Stimulated activated CD4-positive, alpha-beta T cell treated with anti-CD3 and anti-CD28 coated beads, TNF-alpha, amount 100 ng/mL, for 24 hours (primary cell): ENCODE measurements at regions not wholly inside any gene's neighbourhood (a gene's known extent, or its start where the extent isn't known, plus 50 kb on each side); places are given as distances from the start of the nearest gene placed in this dataset.

Source experiments
- DNase-seq, 3 experiments: peaks; one replicate each; pipeline ENCODE4 v3.0.0-alpha.2; 2020; ENCODE audit warnings: low read depth in 3 of 3

- DNase-seq = no peak
These were observed 183.0 kb upstream of the CTBP2 start for GRCh38 chr10:125343118-125343925.

DNA sequence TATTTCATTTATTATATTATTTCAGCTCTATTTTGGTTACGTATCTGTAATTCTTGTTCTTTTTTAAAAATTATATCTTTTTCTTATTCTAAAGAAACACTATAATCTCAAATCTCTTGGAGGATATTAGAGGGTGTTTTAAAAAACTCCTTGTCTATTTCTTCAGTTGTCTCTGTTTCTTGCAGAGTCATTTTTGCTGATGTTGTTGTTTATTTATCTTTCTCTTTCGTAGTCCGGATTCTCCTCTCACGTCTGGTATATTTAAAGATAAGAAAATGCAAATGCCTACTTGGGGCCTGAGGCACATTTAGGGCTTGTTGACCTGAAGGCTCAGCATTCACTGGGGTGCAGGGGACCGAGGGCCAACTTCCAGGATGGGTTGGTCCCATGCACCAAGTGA lies 181.2 kb upstream of the CTBP2 start:
- DNase-seq = no peak

DNA sequence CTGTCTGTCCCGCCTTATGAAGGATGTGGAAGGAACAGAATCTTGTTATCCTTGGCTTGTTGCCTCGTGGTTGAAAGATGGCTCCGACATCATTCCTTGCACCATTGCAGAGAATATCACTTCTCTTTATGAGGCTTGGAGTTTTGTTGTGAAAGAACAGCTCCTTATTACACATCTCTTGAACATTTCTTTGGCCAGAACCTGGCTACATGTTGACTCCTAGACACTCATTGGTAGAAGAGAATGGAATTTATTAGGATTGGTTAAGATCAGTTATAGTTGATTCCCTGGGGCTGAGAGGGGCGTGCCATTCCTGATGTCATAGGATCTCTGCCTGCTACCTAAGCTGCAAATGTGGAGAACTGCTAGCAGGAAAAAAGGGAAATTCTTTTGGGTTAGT lies 180.5 kb upstream of the CTBP2 start:
- no peak for DNase-seq

GRCh38 chr10:125337510-125337909 lies 177.1 kb upstream of the CTBP2 start:
- DNase-seq = no peak

DNA sequence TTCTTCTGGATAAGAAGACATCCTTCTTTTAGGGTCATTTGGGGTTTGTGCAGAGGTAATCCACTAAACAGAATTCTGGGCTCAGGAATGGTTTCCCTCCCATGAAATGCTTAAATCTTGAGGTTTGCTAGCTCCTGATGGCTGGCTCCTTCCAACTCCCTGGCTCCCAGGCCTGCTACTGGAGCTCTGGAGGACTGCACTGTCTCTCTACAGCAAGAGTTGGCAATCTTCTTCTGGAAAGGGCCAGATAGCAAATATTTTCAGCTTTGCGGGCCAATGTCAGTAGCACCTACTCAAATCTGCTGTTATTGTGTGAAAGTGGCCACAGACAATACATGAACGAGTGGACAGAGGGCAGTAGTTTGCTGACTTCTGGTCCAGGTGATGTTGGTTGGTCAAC lies 174.2 kb upstream of the CTBP2 start:
- no peak for DNase-seq

- no peak for DNase-seq
These were observed 173.4 kb upstream of the CTBP2 start for GRCh38 chr10:125333769-125334168.

DNA sequence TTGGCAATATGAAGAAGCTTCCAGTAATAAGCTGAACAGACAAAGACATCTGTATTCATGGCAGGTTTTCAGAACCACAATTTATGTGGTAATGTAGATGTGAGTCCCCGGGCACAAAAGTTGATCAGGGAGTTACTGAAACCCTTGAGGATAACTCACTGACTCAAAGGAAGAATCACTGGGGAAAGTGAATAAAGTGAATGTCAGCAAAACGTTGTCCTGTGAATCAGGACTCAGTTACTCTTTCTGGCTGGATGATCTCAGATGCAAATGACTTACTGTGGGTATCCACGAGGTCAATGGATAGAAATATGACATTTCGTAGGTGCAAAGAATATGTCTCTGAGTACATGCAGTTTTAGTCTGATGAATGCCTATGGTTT lies 172.8 kb upstream of the CTBP2 start:
- no peak for DNase-seq

- DNase-seq = no peak
These were observed 172.3 kb upstream of the CTBP2 start for GRCh38 chr10:125332548-125333208.

DNA sequence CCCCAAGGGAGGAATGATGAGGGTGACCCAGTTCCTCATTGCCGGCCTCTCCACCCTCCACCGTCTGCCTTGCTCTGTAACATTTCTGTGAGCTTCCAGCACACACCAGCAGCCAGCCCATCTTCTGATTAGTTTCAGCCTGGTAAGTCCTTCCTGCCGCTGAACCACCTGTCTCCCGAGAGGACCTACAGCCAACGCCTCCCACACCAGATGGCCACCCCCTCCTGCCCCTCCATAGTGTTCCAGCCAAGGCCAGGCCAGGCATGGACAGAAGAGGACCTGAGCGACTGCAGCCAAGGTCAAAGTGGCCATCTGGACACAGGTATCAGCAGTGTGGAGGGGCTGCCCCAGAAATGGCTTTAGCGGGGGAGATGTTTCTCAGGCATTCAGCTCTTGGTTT lies 170.7 kb upstream of the CTBP2 start:
- DNase-seq = no peak

DNA sequence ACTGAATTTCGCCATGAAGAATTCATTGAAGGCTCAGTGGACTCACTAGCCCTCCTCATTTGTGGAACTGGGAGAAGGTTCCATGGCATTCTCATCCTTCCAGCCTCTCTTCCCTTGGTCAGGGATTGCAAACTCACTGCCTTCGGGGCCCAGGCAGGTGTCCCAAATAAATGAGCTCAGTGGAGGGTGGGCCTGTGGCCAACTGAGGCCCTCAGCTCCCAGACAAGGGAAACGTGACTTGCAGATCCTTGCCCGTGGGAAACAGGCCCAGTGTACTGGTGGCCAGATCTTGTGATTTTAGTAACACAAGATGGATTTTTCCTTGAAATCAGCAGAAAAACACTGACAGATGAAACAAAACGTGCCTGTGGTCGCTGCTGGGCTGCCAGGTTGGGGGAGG lies 168.7 kb upstream of the CTBP2 start:
- no peak for DNase-seq

DNA sequence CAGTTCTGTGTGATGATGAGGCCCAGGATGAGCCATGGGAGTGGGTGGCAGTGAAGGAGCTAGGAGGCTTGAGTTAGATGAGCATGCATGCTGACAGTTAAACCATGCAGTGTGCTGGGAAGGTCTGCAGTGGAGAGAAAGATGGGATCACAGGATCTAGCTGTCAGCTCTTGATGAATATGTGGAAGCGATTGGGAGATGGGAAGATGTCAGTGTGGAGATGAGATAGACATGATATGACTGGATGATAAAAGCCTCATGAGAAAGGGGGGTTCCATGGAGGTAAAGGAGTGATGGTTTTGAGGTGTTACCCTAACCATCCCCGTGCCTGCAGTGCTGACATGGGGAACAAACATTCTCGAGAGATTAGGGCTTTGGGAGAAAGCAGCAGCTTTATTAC lies 165.0 kb upstream of the CTBP2 start:
- DNase-seq = no peak

GRCh38 chr10:125316436-125316835 lies 156.1 kb upstream of the CTBP2 start:
- no peak for DNase-seq

DNA sequence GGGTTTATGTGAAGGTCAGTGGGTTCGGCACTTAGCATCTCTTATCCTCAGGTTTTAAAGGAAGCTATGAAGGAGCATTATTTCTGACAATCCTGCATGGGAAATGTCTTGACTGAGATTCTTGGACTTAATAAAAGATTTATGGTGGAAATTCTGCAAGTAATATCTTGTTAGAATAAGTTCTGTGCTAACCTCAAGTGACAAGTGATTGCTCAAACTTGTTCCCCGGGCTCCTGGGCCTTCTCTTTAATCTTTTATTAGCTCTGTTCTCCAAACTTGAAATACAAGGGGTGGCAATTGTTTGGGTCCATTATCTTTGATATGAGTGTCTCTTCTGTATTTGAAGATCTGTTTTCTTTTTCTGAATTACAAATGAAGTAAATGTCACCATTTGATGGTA lies 140.6 kb upstream of the CTBP2 start:
- DNase-seq = no peak

GRCh38 chr10:125299461-125299860 lies 139.1 kb upstream of the CTBP2 start:
- DNase-seq = no peak

DNA sequence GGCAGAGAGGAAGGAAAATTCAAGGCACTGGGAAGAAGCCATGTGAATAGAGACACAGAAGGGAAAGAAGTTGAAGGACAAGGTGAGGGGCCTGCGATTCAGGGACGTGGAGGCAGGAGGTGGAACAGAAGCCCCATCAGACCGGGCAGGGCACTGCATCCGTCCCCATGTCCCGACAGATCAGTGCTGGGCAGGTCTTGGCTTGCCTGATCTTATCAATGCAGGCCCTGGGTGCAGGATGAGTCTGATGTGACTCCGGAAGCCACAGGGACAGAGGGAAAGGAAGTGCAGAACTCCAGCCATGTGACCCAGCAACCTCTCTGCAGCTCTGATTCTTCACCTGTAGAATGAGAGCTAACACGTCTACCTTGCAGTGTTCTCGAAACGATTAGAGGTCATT lies 136.2 kb upstream of the CTBP2 start:
- no peak for DNase-seq

GRCh38 chr10:125294109-125294508 lies 133.7 kb upstream of the CTBP2 start:
- DNase-seq = no peak

GRCh38 chr10:125291836-125292235 lies 131.5 kb upstream of the CTBP2 start:
- DNase-seq = no peak

- no peak for DNase-seq
These were observed 129.1 kb upstream of the CTBP2 start for GRCh38 chr10:125289461-125289860.

DNA sequence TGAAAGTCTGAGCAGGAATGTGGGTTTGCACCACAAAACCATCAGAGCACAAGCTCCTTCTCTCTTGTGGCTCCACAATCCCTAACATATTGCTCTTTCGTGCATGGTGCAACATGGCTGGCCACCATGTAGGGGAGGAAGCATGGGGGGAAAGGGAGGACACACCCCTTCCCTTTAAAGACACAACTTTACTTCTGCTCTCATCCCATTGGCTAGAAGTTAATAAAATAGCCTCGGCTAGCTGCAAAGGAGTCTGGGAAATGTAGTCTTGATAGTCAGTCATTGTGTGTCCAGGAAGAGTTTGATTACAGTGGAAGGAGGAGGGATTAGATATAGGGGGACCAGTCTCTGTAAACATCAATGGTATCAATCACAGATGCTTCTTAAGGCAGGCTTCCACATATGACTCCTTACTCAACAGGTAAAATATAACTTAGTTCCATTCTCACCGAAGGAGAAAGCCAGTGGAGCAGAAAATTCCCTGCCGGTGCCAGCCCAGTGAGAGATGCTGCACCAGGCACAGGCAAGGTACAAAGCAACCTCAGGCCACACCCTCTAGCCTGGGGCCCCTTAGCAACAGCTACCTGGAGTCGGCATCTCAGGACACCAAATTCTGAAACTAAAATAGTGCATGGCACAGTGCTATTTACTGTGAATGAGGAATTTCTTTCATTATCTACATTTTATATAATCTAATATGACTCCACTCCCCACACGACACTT lies 124.7 kb upstream of the CTBP2 start:
- DNase-seq = no peak

DNA sequence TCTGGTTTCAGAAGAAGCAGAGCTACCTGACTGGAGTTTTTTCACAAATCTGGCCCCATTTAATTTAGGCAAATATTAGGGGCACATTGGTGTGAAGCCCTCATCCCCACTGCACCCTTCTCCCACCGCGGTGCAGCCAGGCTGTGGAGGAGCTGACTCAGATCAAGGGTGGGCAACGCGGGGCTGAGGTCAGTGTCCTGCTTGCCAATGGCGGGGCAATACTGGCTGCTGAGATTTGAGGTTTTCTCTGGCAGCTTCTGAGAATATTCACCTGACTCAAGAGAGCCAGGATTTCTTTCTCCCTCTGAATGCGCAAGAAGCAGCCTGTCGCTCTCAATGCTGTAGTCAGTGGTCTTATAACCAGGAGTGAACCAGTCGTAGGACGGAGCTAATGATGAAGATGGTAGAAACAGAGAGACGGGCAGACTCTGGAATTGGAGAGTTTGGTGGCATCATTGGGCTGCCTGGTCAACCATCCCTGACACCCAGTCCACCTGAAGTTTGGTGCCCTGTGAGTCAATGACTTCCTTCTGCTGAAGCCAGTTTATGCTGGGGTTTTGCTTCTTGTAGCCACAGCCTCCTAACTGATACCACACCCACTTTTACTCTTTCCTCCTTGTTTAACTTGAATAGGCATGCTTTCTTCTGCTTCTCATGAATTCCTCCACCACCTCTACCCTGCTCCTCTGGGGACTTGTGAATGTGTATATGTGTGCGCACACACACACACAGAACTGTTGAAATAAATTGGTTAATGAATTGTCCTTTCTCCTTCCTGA lies 123.7 kb upstream of the CTBP2 start:
- no peak for DNase-seq

DNA sequence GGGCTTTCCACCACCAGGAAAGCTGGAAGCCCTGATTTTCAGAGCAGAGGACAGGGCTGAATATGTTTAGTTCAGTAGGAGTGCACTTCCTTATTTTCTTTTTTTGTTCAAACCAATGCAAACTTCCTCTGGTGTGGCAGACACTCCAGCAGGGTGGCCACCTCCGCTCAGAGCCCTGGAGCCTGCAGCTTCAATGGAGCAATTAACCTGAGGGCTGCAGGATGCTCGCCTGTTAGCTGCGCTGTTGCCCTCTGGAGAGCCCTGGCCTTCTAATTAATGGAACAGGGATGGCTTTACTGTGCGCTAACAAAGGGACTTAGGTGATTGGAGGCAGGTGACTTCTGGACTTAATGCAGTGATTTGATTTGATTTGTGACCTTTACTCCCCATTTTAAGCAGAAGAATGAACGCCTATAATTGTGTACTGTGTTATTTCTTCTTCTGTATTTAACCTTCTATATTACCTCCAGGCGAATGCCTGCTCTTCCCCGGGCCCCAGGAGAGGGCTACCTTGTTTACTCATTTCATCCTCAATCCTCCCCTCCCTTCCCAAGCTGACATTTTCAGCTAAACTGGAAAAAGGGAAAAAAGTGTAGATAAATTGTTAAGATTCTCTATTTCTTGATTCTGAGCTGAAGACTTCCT lies 123.0 kb upstream of the CTBP2 start:
- no peak for DNase-seq

DNA sequence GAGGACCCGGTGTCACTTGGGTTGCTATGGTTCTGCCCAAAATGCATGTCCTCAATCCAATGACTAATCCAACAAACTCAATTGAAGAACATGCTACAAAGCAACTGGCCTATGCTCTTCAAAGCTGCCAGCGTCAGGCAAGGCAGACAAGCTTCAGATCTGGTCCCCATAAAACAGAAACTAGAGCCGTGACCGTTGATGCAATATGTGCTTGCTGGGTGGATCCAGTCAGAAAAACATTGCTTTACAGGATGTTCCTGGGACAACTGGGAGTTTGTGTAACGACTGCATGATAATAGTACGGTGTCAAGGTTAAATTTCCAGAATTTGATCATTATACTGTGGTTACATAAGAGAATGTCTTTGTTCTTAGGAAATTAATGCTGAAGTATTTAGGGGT lies 120.7 kb upstream of the CTBP2 start:
- DNase-seq = no peak
